Neural crest cell (in vitro differentiated cells): ENCODE measurements at regions not wholly inside any gene's neighbourhood (a gene's known extent, or its start where the extent isn't known, plus 50 kb on each side); places are given as distances from the start of the nearest gene placed in this dataset.

Source experiments
- DNase-seq: peaks from one replicate; pipeline ENCODE4 v3.0.0; 2021; ENCODE audit warnings: low read depth, mixed read lengths, low spot score
- H3K27ac Mint-ChIP-seq: one replicate; pipeline ENCODE4 v1.8.0; 2021; ENCODE audit warnings: mild to moderate bottlenecking, mixed read lengths; ENCODE audit not compliant: unreplicated experiment
- H3K27me3 Mint-ChIP-seq: 2 replicates; pipeline ENCODE4 v1.8.0; 2021; ENCODE audit warnings: low read depth, mild to moderate bottlenecking, mixed read lengths
- H3K36me3 Mint-ChIP-seq: 2 replicates; pipeline ENCODE4 v1.8.0; 2021; ENCODE audit warnings: low read depth, mild to moderate bottlenecking, mixed read lengths
- H3K4me1 Mint-ChIP-seq: 2 replicates; pipeline ENCODE4 v1.8.0; 2021; ENCODE audit warnings: mixed read lengths
- H3K4me3 Mint-ChIP-seq: one replicate; pipeline ENCODE4 v1.8.0; 2021; ENCODE audit warnings: mild to moderate bottlenecking, mixed read lengths
- H3K9me3 Mint-ChIP-seq: 2 replicates; pipeline ENCODE4 v1.8.0; 2021; ENCODE audit warnings: mixed read lengths
- CTCF ChIP-seq: fragments of 200-600 bp; sonication (generic); conservative IDR thresholded peaks from 2 replicates; pipeline ENCODE4 v1.5.0; 2021; ENCODE audit warnings: antibody characterized with exemption, mild to moderate bottlenecking

DNA sequence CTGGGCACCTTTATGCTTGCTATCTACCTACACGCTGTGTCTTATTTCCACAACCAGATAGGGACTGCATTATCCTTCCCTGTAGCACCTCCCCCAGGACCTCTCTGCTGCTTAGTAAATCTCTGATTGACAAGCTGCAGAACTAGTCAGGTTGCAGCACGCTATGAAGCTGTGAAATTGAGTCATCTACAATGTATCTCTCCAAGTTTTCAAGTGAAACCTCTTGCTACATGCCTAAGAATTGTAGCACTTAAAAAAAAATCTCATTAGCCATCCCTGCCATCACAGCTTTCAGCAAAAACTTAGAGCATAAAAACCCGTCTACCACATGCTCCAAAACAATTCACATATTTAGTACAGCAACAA is 69.7 kb upstream of the FGFR2 start:
- no peak for DNase-seq
- no peak overlapping the region for H3K27ac Mint-ChIP-seq
- no peaks in the 10 kb centered on the region for H3K27me3 Mint-ChIP-seq
- H3K9me3 Mint-ChIP-seq, result peaks cover 9% of the 10 kb centered on the region
- peaks cover 29% of the 10 kb centered on the region for H3K4me1 Mint-ChIP-seq
- TF ChIP-seq CTCF, result no peak
- H3K36me3 Mint-ChIP-seq, result no peaks in the 10 kb centered on the region
- no peak overlapping the region for H3K4me3 Mint-ChIP-seq

DNA sequence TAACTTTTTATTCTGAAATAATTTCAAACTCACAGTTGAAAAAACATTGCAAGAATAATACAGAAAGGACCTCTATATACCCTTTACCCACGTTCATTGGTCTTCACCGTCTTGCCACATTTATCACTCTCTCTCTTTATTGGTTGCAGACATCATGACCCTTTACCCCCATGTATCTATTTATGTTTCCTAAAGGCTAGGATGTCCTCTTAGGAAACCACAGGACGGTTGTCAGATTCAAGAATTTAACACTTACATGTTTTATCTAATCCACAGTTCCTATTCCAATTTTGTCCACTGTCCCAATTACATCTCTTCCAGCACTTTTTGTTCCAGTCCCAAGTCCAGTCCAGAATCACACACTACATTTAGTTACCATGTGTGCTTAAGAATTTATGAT is 67.6 kb upstream of the FGFR2 start:
- Mint-ChIP-seq H3K27me3 (no peaks in the 10 kb centered on the region), H3K4me1 (peaks cover 31% of the 10 kb centered on the region), H3K4me3 (no peak overlapping the region), H3K36me3 (no peaks in the 10 kb centered on the region), H3K27ac (no peak overlapping the region), H3K9me3 (peaks cover 9% of the 10 kb centered on the region)
- no peak for TF ChIP-seq CTCF
- DNase-seq, result no peak

DNA sequence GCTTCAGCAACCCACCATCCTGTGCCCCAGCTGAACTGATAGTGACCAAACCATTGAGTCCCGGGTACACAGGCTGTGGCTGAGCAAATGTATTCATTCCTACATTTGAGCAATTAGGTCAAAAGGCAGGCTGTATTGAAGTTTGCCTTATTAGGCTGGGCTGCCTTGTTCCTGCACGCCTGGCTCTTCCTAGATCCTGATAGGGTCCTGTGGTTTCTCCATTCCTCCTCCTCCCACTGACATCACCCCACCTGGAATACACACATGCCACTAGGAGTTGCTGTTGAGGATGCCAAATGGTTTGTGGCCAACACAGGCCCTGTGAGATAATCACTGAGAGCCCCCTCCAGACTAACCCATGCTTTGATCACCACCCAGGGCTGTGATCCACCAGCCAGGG is 66.4 kb upstream of the FGFR2 start:
- TF ChIP-seq CTCF, result no peak
- peaks cover 9% of the 10 kb centered on the region for H3K9me3 Mint-ChIP-seq
- no peak for DNase-seq
- no peak overlapping the region for H3K4me3 Mint-ChIP-seq
- H3K36me3 Mint-ChIP-seq, result no peaks in the 10 kb centered on the region
- no peak overlapping the region for H3K27ac Mint-ChIP-seq
- no peaks in the 10 kb centered on the region for H3K27me3 Mint-ChIP-seq
- peaks cover 30% of the 10 kb centered on the region for H3K4me1 Mint-ChIP-seq

DNA sequence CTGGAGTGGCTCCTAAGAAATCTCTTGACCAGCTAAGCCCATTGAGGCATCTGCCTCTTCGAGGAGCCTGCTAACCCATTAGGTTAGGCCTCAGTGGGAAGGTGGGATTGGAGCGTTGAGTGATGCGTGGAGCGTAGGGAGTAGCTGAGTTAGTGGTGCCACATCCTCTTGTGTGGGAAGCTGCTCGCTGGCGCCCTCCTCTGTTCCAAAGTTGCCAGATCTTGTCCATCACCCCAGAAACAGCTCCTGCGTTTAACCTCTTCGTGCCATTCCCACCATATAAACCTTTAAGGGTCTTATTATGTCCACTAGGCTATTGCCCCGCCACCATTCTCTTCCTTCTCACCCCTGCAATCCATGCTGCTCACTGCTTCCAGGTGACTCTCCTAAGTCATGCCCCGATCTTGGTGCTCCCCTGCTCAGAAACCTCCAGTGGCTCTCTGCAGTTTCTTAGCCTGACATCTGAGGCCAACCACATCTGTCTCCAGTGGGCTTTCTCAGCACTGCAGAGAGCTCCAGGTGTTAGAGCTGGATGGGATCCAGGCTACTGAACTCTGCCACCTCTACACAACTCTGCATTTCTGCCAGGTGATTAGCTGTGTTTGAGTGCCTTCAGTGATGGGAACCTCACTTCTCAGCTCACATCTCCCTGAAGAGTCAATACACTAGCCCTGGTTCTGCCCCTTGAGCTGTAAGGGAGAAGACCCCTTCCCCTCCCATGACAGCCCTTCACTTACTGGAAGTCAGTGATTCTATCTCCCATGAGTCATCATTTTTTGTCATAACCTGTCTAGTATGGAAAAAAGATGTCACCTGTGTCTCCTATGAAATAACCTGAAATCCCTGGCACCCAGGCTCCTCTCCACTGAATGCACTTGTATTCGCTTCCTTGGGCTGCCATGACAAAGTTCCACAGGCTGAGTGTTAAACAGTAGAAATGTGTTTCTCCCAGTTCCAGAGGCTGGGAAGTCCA is 65.0 kb upstream of the FGFR2 start:
- H3K27me3 Mint-ChIP-seq, result no peaks in the 10 kb centered on the region
- peaks cover 16% of the 10 kb centered on the region for H3K4me1 Mint-ChIP-seq
- DNase-seq, result peak; percentile 61
- no peak overlapping the region for H3K27ac Mint-ChIP-seq
- H3K36me3 Mint-ChIP-seq, result no peaks in the 10 kb centered on the region
- H3K4me3 Mint-ChIP-seq, result no peak overlapping the region
- peaks cover 9% of the 10 kb centered on the region for H3K9me3 Mint-ChIP-seq
- peak; percentile 55 for TF ChIP-seq CTCF

DNA sequence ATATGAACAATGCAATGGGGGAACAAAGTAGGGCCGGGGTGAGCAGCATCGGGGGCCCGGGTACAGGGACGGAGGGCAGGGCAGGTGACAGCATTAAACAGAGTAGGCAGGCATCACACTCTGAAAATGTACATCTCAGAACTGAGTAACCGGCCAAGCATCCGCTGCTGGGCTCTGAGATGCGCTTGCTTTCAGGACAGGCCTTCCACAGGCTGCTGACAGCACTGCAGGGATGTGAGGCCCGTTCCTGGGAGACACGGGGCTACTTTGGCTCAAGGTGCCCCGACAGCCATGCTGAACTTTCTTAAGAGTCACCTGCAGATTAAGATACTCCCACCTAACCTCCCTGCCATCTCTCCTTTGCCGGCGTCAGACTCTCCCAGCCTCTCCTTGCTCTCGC is 64.3 kb upstream of the FGFR2 start:
- H3K9me3 Mint-ChIP-seq, result peaks cover 9% of the 10 kb centered on the region
- no peaks in the 10 kb centered on the region for H3K27me3 Mint-ChIP-seq
- TF ChIP-seq CTCF, result no peak
- H3K27ac Mint-ChIP-seq, result no peak overlapping the region
- H3K4me3 Mint-ChIP-seq, result no peak overlapping the region
- H3K36me3 Mint-ChIP-seq, result no peaks in the 10 kb centered on the region
- no peak for DNase-seq
- peaks cover 11% of the 10 kb centered on the region for H3K4me1 Mint-ChIP-seq
